H9 (cell line): ENCODE measurements at regions not wholly inside any gene's neighbourhood (a gene's known extent, or its start where the extent isn't known, plus 50 kb on each side); places are given as distances from the start of the nearest gene placed in this dataset.

ENCODE experiments used
- DNase-seq: peaks from one replicate; pipeline ENCODE4 v3.0.0-alpha.2; 2017
- H2AFZ ChIP-seq: one replicate; pipeline ENCODE4 v1.6.1; 2013; ENCODE audit warnings: mild to moderate bottlenecking, low read length, control low read depth, moderate library complexity
- H2AK5ac ChIP-seq: 2 replicates; pipeline ENCODE4 v1.6.1; 2013; ENCODE audit warnings: low read length, control low read depth, mixed read lengths; ENCODE audit not compliant: insufficient read length
- H2BK120ac ChIP-seq: one replicate; pipeline ENCODE4 v1.6.1; 2013; ENCODE audit warnings: low read depth, mild to moderate bottlenecking, low read length, control low read depth, inconsistent platforms; ENCODE audit not compliant: poor library complexity, severe bottlenecking
- H2BK12ac ChIP-seq: 2 replicates; pipeline ENCODE4 v1.6.1; 2013; ENCODE audit warnings: low read length, control low read depth, mixed read lengths, low read depth; ENCODE audit not compliant: insufficient read length
- H2BK15ac ChIP-seq: 2 replicates; pipeline ENCODE4 v1.6.1; 2013; ENCODE audit warnings: low read depth, low read length, control low read depth
- H2BK20ac ChIP-seq: one replicate; pipeline ENCODE4 v1.6.1; 2013; ENCODE audit warnings: low read depth, mild to moderate bottlenecking, low read length, control low read depth, inconsistent platforms; ENCODE audit not compliant: poor library complexity, severe bottlenecking
- H2BK5ac ChIP-seq: 2 replicates; pipeline ENCODE4 v1.6.1; 2013; ENCODE audit warnings: low read length, control low read depth, mixed read lengths; ENCODE audit not compliant: insufficient read length
- H3K14ac ChIP-seq: 2 replicates; pipeline ENCODE4 v1.6.1; 2013; ENCODE audit warnings: low read length, control low read depth; ENCODE audit not compliant: insufficient read depth
- H3K18ac ChIP-seq: 2 replicates; pipeline ENCODE4 v1.6.1; 2013; ENCODE audit warnings: low read depth, mild to moderate bottlenecking, mixed read lengths, low read length, control low read depth; ENCODE audit not compliant: insufficient read length
- H3K23ac ChIP-seq: 2 replicates; pipeline ENCODE4 v1.6.1; 2013; ENCODE audit warnings: low read length, control low read depth, mixed read lengths, low read depth; ENCODE audit not compliant: insufficient read length
- H3K23me2 ChIP-seq: 2 replicates; pipeline ENCODE4 v1.6.1; 2013; ENCODE audit warnings: low read depth, mild to moderate bottlenecking, mixed read lengths, low read length, control low read depth; ENCODE audit not compliant: insufficient read length, poor library complexity, severe bottlenecking
- H3K27ac ChIP-seq: 2 replicates; pipeline ENCODE4 v1.5.1; 2013; ENCODE audit warnings: low read length, control low read depth, mixed read lengths, low read depth; ENCODE audit not compliant: insufficient read length
- H3K27me3 ChIP-seq: 2 replicates; pipeline ENCODE4 v1.6.1; 2013; ENCODE audit warnings: low read length, control low read depth, inconsistent platforms; ENCODE audit not compliant: insufficient read depth
- H3K4ac ChIP-seq: 2 replicates; pipeline ENCODE4 v1.6.1; 2013; ENCODE audit warnings: low read depth, mild to moderate bottlenecking, control low read depth, inconsistent platforms, low read length, moderate library complexity
- H3K4me1 ChIP-seq: 2 replicates; pipeline ENCODE4 v1.6.1; 2013; ENCODE audit warnings: low read length, control low read depth, inconsistent platforms; ENCODE audit not compliant: insufficient read depth
- H3K4me2 ChIP-seq: 2 replicates; pipeline ENCODE4 v1.6.1; 2013; ENCODE audit warnings: low read length, control low read depth, mixed read lengths; ENCODE audit not compliant: insufficient read length, insufficient read depth
- H3K56ac ChIP-seq: 2 replicates; pipeline ENCODE4 v1.6.1; 2013; ENCODE audit warnings: low read depth, mild to moderate bottlenecking, mixed read lengths, low read length, control low read depth; ENCODE audit not compliant: insufficient read length
- H3K79me1 ChIP-seq: 2 replicates; pipeline ENCODE4 v1.6.1; 2013; ENCODE audit warnings: low read depth, mild to moderate bottlenecking, moderate library complexity, low read length, control low read depth, inconsistent platforms; ENCODE audit not compliant: insufficient read depth, poor library complexity, severe bottlenecking
- H3K79me2 ChIP-seq: 2 replicates; pipeline ENCODE4 v1.6.1; 2013; ENCODE audit warnings: low read length, control low read depth, inconsistent platforms; ENCODE audit not compliant: insufficient read depth
- H3K9ac ChIP-seq: 2 replicates; pipeline ENCODE4 v1.6.1; 2013; ENCODE audit warnings: low read length, control low read depth, mixed read lengths; ENCODE audit not compliant: insufficient read length; ENCODE audit errors: extremely low read depth
- H3K9me3 ChIP-seq: one replicate; pipeline ENCODE4 v1.6.1; 2013; ENCODE audit warnings: low read depth, low read length, inconsistent platforms; ENCODE audit not compliant: control insufficient read depth
- H3T11ph ChIP-seq: one replicate; pipeline ENCODE4 v1.6.1; 2013; ENCODE audit warnings: mild to moderate bottlenecking, low read length, control low read depth, inconsistent platforms
- H4K20me1 ChIP-seq: one replicate; pipeline ENCODE4 v1.6.1; 2013; ENCODE audit not compliant: control insufficient read depth, insufficient read length, insufficient read depth
- H4K5ac ChIP-seq: 2 replicates; pipeline ENCODE4 v1.6.1; 2013; ENCODE audit warnings: low read depth, mild to moderate bottlenecking, mixed read lengths, low read length, control low read depth; ENCODE audit not compliant: insufficient read length
- H4K8ac ChIP-seq: replicated peaks from 2 replicates; pipeline ENCODE4 v1.6.1; 2013; ENCODE audit warnings: low read length, control low read depth, mixed read lengths, low read depth; ENCODE audit not compliant: insufficient read length
- H4K91ac ChIP-seq: 2 replicates; pipeline ENCODE4 v1.6.1; 2013; ENCODE audit warnings: low read depth, mild to moderate bottlenecking, moderate library complexity, mixed read lengths, low read length, control low read depth; ENCODE audit not compliant: insufficient read length
- H3K27ac Mint-ChIP-seq, 3 experiments: 2 replicates in 2 of 3; 3 replicates in 1 of 3; pipeline ENCODE4 v1.8.0; 2020 to 2021; ENCODE audit warnings: mixed read lengths in 3 of 3, mild to moderate bottlenecking in 1 of 3, moderate library complexity in 1 of 3
- H3K27me3 Mint-ChIP-seq: 2 replicates; pipeline ENCODE4 v1.8.0; 2021; ENCODE audit warnings: low read depth, mild to moderate bottlenecking, moderate library complexity, mixed read lengths
- H3K36me3 Mint-ChIP-seq, 3 experiments: 2 replicates in 2 of 3; 3 replicates in 1 of 3; pipeline ENCODE4 v1.8.0; 2020 to 2021; ENCODE audit warnings: low read depth in 3 of 3, mixed read lengths in 3 of 3; ENCODE audit not compliant: insufficient read depth in 1 of 3
- H3K4me1 Mint-ChIP-seq, 2 experiments: 2 replicates each; pipeline ENCODE4 v1.8.0; 2020; ENCODE audit warnings: mixed read lengths in 2 of 2
- H3K4me3 Mint-ChIP-seq, 2 experiments: 2 replicates in 1 of 2; 3 replicates in 1 of 2; pipeline ENCODE4 v1.8.0; 2020 to 2021; ENCODE audit warnings: mild to moderate bottlenecking in 2 of 2, mixed read lengths in 2 of 2, moderate library complexity in 1 of 2
- H3K9me3 Mint-ChIP-seq, 2 experiments: 2 replicates in 1 of 2; 3 replicates in 1 of 2; pipeline ENCODE4 v1.8.0; 2020; ENCODE audit warnings: mild to moderate bottlenecking in 2 of 2, mixed read lengths in 2 of 2, moderate library complexity in 1 of 2
- CTCF ChIP-seq: fragments of 200-600 bp; sonication (generic); conservative IDR thresholded peaks from 3 replicates; pipeline ENCODE4 v1.8.0; 2021; ENCODE audit warnings: antibody characterized with exemption, mild to moderate bottlenecking
- WGBS: extraction: QIAGEN DNeasy Blood & Tissue Kit; methylation state at CpG from one replicate; pipeline ENCODE4 v1.1.7; 2013; ENCODE audit warnings: missing lambda C conversion rate, low lambda C conversion rate, mixed read lengths; ENCODE audit not compliant: insufficient read length; ENCODE audit errors: extremely low coverage; 5-methylcytosine and 5-hydroxymethylcytosine counted together

- Mint-ChIP-seq H3K36me3 (peaks cover 6 to 20% (median 8%) of the 10 kb centered on the region in 3 experiments; a peak in 6 of 7 replicates), H3K4me3 (no peak overlapping the region), H3K27ac (no peak overlapping the region), H3K27me3 (no peaks in the 10 kb centered on the region), H3K9me3 (peaks cover 14 to 23% of the 10 kb centered on the region in 2 experiments), H3K4me1 (no peaks in the 10 kb centered on the region; a peak in 1 of 4 replicates)
- Histone ChIP-seq H2AK5ac (no peak overlapping the region), H4K8ac (no peak overlapping the region), H3T11ph (no peak overlapping the region), H3K9ac (no peak overlapping the region), H2BK15ac (no peak overlapping the region), H3K27me3 (no peaks in the 10 kb centered on the region), H3K4me2 (no peak overlapping the region), H3K23ac (no peak overlapping the region), H3K14ac (no peak overlapping the region), H3K79me1 (no peaks in the 10 kb centered on the region), H3K27ac (no peak overlapping the region), H4K91ac (no peak overlapping the region), H4K5ac (no peak overlapping the region), H2BK12ac (no peak overlapping the region), H3K4ac (no peak overlapping the region), H2BK5ac (no peak overlapping the region), H3K9me3 (no peaks in the 10 kb centered on the region), H3K18ac (no peak overlapping the region), H3K4me1 (no peaks in the 10 kb centered on the region), H3K79me2 (no peaks in the 10 kb centered on the region), H2BK20ac (no peak overlapping the region), H3K23me2 (no peaks in the 10 kb centered on the region), H3K56ac (no peak overlapping the region), H4K20me1 (no peaks in the 10 kb centered on the region), H2AFZ (no peak overlapping the region), H2BK120ac (no peak overlapping the region)
- TF ChIP-seq CTCF = no peak
- DNase-seq = no peak
- WGBS = no CpG with 5 or more reads among the region's 1 CpG
Observed at GRCh38 chr1:221331273-221332183, 410.4 kb downstream of the DUSP10 start.
